Gastrocnemius medialis (tissue), 4 donors: ENCODE measurements at regions not wholly inside any gene's neighbourhood (a gene's known extent, or its start where the extent isn't known, plus 50 kb on each side); places are given as distances from the start of the nearest gene placed in this dataset.

Experiments used
- POLR2A ChIP-seq, 2 donors: fragments of 450-650 bp; IDR thresholded peaks; one replicate each; pipeline ENCODE4 v1.6.1; 2017; ENCODE audit warnings: antibody characterized with exemption in 2 of 2, mild to moderate bottlenecking in 2 of 2, moderate library complexity in 2 of 2
- TF ChIP-seq, protein P1 (sequence below), 5 experiments: fragments of 450-650 bp in 3 of 5; fragments of 200-600 bp in 2 of 5; sonication (generic) in 2 of 5; IDR thresholded peaks in 4 of 5; conservative IDR thresholded peaks in 1 of 5; 1 replicate in 4 of 5; 2 replicates in 1 of 5; pipeline ENCODE4 v1.5.1; 2016 to 2019; ENCODE audit warnings: antibody characterized with exemption in 5 of 5, mild to moderate bottlenecking in 3 of 5, moderate library complexity in 3 of 5

GRCh38 chr3:94299716-94300115 lies 236.9 kb downstream of the NSUN3 start:
- TF ChIP-seq, protein P1, sequence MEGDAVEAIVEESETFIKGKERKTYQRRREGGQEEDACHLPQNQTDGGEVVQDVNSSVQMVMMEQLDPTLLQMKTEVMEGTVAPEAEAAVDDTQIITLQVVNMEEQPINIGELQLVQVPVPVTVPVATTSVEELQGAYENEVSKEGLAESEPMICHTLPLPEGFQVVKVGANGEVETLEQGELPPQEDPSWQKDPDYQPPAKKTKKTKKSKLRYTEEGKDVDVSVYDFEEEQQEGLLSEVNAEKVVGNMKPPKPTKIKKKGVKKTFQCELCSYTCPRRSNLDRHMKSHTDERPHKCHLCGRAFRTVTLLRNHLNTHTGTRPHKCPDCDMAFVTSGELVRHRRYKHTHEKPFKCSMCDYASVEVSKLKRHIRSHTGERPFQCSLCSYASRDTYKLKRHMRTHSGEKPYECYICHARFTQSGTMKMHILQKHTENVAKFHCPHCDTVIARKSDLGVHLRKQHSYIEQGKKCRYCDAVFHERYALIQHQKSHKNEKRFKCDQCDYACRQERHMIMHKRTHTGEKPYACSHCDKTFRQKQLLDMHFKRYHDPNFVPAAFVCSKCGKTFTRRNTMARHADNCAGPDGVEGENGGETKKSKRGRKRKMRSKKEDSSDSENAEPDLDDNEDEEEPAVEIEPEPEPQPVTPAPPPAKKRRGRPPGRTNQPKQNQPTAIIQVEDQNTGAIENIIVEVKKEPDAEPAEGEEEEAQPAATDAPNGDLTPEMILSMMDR (IDR thresholded peaks at IDR 0.05 in 4 of 5, conservative IDR thresholded peaks at IDR 0.05 in 1 of 5) = no peak
- no peak for TF ChIP-seq POLR2A (IDR thresholded peaks at IDR 0.05)
